HFFc6 (cell line): ENCODE measurements at regions not wholly inside any gene's neighbourhood (a gene's known extent, or its start where the extent isn't known, plus 50 kb on each side); places are given as distances from the start of the nearest gene placed in this dataset.

Experiments
- DNase-seq: peaks from one replicate; pipeline ENCODE4 v3.0.0-alpha.2; 2018
- H3K27ac Mint-ChIP-seq: 2 replicates; pipeline ENCODE4 v1.8.0; 2020; ENCODE audit warnings: mild to moderate bottlenecking, mixed read lengths
- H3K27me3 Mint-ChIP-seq: 2 replicates; pipeline ENCODE4 v1.8.0; 2021; ENCODE audit warnings: mild to moderate bottlenecking, moderate library complexity, mixed read lengths; ENCODE audit not compliant: insufficient read depth
- H3K36me3 Mint-ChIP-seq: 2 replicates; pipeline ENCODE4 v1.8.0; 2021; ENCODE audit warnings: low read depth, mixed read lengths
- H3K4me1 Mint-ChIP-seq: 2 replicates; pipeline ENCODE4 v1.8.0; 2020; ENCODE audit warnings: low read depth, mixed read lengths
- H3K4me3 Mint-ChIP-seq: 2 replicates; pipeline ENCODE4 v1.8.0; 2020; ENCODE audit warnings: mild to moderate bottlenecking, moderate library complexity, mixed read lengths
- H3K9me3 Mint-ChIP-seq: 2 replicates; pipeline ENCODE4 v1.8.0; 2020; ENCODE audit warnings: mild to moderate bottlenecking, mixed read lengths
- CTCF ChIP-seq: fragments of 200-600 bp; sonication (generic); IDR thresholded peaks from 2 replicates; pipeline ENCODE4 v1.5.0; 2021; ENCODE audit warnings: antibody characterized with exemption, mild to moderate bottlenecking

GRCh38 chr3:39657075-39657474 lies 152.3 kb upstream of the MYRIP start:
- no peak for TF ChIP-seq CTCF
- DNase-seq: no peak
- H3K27me3 Mint-ChIP-seq: peaks cover 5% of the 10 kb centered on the region
- no peaks in the 10 kb centered on the region for H3K9me3 Mint-ChIP-seq
- H3K36me3 Mint-ChIP-seq: no peaks in the 10 kb centered on the region
- H3K4me3 Mint-ChIP-seq: no peak overlapping the region
- H3K27ac Mint-ChIP-seq: no peak overlapping the region
- H3K4me1 Mint-ChIP-seq: no peaks in the 10 kb centered on the region

GRCh38 chr3:39657775-39658174 lies 151.6 kb upstream of the MYRIP start:
- no peak for TF ChIP-seq CTCF
- Mint-ChIP-seq H3K4me3 (no peak overlapping the region), H3K36me3 (no peaks in the 10 kb centered on the region), H3K27ac (no peak overlapping the region), H3K9me3 (no peaks in the 10 kb centered on the region), H3K27me3 (peaks cover 5% of the 10 kb centered on the region), H3K4me1 (no peaks in the 10 kb centered on the region)
- DNase-seq: no peak

- H3K27ac Mint-ChIP-seq: no peak overlapping the region
- DNase-seq: no peak
- no peak for TF ChIP-seq CTCF
These were observed 144.5 kb upstream of the MYRIP start for GRCh38 chr3:39664931-39665330.

GRCh38 chr3:39665441-39665840 lies 144.0 kb upstream of the MYRIP start:
- Mint-ChIP-seq H3K27ac (no peak overlapping the region), H3K4me3 (no peak overlapping the region), H3K9me3 (no peaks in the 10 kb centered on the region), H3K36me3 (no peaks in the 10 kb centered on the region), H3K4me1 (no peaks in the 10 kb centered on the region), H3K27me3 (peaks cover 2% of the 10 kb centered on the region)
- TF ChIP-seq CTCF: no peak
- DNase-seq: no peak

More at GRCh38 chr3:39664931-39665330, 144.5 kb upstream of the MYRIP start:
- H3K27me3 Mint-ChIP-seq: peaks cover 2% of the 10 kb centered on the region
- no peaks in the 10 kb centered on the region for H3K4me1 Mint-ChIP-seq
- H3K36me3 Mint-ChIP-seq: no peaks in the 10 kb centered on the region
- H3K4me3 Mint-ChIP-seq: no peak overlapping the region
- no peaks in the 10 kb centered on the region for H3K9me3 Mint-ChIP-seq

- H3K27ac Mint-ChIP-seq: no peak overlapping the region
- no peaks in the 10 kb centered on the region for H3K36me3 Mint-ChIP-seq
- peak; percentile 49 for DNase-seq
- H3K4me3 Mint-ChIP-seq: no peak overlapping the region
- TF ChIP-seq CTCF: peak; percentile 83
- H3K4me1 Mint-ChIP-seq: no peaks in the 10 kb centered on the region
- H3K27me3 Mint-ChIP-seq: peaks cover 3% of the 10 kb centered on the region
- H3K9me3 Mint-ChIP-seq: no peaks in the 10 kb centered on the region
These were observed 141.0 kb upstream of the MYRIP start for GRCh38 chr3:39668420-39668819.

GRCh38 chr3:39671116-39671515 lies 138.3 kb upstream of the MYRIP start:
- Mint-ChIP-seq H3K4me3 (no peak overlapping the region), H3K9me3 (no peaks in the 10 kb centered on the region), H3K36me3 (no peaks in the 10 kb centered on the region)

More at GRCh38 chr3:39671116-39671515, 138.3 kb upstream of the MYRIP start:
- H3K27ac Mint-ChIP-seq: no peak overlapping the region
- no peak for DNase-seq
- no peaks in the 10 kb centered on the region for H3K4me1 Mint-ChIP-seq
- H3K27me3 Mint-ChIP-seq: peaks cover 3% of the 10 kb centered on the region
- TF ChIP-seq CTCF: no peak
